HG02970 (cell line): ENCODE measurements at regions not wholly inside any gene's neighbourhood (a gene's known extent, or its start where the extent isn't known, plus 50 kb on each side); places are given as distances from the start of the nearest gene placed in this dataset.
"Not testable (repeated sequence)": the region's sequence is repeated elsewhere in the genome, so short reads cannot be mapped to it uniquely, and the experiment has no call there.

Experiments
- ATAC-seq: cut with Tn5 transposase; IDR thresholded peaks from one replicate; pipeline ENCODE4 v1.9.1; 2021; ENCODE audit warnings: mild to moderate bottlenecking, moderate library complexity, moderate number of reproducible peaks; ENCODE audit not compliant: unreplicated experiment, low FRiP score

DNA sequence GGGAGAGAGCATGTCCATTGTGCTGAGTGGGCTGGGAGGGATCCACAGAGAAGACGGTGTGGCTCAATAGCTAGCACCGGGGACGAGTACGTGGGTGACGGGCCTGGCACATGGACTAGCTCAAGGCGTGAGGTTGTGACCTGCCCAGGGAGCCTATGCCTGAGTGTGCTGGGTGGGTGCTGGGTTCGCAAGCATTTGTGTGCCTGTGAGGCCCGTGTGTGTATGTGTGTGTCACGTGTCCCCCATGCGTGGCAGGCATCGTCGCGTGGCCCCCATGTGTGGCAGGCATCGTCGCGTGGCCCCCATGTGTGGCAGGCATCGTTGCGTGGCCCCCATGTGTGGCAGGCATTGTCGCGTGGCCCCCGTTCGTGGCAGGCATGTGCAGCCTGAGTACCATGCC is 109.2 kb downstream of the TMEM121 start:
- ATAC-seq, result no peak

DNA sequence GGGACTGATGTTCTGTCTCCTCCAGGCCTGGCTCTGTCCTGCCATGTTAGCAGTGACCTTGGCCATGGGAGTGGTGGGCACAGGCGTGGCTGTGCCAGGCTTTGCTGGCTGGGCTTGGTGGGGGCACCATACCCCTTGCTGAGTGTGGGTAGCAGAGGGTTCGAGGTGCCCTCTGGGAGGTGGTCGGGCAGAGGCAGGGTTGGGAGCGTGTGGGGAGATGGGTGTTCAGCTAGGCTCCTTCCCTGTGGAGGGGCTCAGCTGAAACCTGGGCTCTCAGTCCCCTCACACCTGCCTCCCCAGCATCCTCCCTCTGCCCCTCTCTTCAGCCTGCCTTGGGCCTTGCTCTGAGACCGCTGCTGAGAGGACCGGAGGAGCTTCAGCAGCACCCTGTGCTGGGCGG is 109.6 kb downstream of the TMEM121 start:
- not testable (repeated sequence) for ATAC-seq

DNA sequence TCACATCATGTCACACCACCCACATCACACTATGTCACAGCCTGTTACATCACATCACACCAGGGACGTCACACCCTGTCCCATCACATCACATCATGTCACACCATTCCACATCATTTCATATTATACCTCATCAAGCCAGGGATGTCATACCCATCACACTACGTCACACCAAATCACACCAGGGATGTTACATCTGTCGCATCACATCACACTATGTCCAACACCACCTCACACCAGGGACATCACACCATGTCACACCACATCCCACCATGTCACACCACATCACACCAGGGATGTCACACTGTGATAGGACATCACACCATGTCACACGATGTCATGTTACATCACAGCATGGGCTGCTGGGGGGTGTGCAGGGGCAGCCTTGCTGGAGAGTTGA is 110.6 kb downstream of the TMEM121 start:
- no peak for ATAC-seq

DNA sequence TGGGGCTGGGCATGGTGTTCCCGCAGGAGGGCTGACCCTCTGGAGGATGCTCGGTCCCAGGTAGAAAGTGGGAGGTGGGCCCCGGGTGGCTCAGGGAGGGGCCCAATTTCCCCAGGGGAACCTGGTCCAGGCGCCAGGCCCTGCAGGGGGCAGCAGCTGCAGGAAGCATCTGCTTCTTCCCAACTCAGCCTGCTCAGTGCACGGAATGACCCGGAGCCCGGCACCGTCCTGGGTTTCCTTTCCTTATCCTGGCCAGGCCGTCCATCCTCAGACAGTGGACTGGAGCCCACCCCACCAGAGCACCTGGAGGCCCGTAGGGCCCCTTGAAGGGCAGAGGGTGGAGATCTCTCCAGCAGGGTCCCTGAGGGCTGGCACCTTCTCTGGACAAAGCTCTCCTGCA is 111.0 kb downstream of the TMEM121 start:
- ATAC-seq, result not testable (repeated sequence)

DNA sequence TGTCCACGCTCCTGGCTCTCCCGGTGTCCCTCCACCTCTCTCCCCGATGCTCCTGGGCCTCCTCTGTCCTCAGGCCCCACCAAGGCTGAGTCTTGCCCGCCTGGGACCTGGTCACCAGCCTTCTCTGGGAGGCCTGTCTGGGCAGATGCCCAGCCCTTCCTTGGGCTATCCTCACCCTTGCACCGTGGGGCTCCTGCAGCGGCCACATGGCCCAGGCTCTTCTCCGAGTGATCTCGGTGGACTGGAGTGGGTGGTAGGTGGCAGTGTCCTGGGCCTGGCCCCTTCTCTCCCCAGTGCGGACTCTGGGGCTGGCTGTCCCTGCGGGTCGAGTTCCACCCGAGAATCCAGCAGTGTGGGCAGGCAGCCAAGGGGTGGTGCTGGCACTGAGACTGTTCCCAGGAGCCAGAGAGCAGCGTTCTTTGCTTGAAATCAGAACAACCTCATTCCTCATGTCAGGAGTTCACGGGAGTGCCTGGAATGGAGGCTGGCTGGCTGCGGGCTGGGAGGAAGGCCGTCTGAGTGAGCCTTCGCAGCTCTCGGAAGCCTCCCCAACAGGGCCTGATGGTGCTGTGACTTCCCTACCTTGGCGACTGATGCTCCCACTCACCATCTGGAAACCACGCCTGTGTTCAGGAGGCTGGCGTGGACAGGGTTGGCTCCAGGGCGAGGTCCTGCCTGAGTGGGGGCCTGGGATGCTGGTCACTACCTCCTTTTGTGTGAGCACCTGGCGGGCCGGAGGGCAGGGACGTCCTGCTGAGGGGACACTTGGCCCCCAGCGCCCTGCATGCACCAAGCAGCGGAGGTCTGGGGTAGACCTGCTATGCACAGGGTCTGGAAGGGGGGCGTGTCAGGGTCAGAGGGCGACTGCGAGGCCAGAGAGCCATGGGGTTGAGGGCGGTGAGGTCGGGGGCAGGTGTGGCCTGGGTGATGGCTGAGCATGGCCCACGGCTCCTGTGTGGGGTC is 113.9 kb downstream of the TMEM121 start:
- ATAC-seq, result not testable (repeated sequence)

DNA sequence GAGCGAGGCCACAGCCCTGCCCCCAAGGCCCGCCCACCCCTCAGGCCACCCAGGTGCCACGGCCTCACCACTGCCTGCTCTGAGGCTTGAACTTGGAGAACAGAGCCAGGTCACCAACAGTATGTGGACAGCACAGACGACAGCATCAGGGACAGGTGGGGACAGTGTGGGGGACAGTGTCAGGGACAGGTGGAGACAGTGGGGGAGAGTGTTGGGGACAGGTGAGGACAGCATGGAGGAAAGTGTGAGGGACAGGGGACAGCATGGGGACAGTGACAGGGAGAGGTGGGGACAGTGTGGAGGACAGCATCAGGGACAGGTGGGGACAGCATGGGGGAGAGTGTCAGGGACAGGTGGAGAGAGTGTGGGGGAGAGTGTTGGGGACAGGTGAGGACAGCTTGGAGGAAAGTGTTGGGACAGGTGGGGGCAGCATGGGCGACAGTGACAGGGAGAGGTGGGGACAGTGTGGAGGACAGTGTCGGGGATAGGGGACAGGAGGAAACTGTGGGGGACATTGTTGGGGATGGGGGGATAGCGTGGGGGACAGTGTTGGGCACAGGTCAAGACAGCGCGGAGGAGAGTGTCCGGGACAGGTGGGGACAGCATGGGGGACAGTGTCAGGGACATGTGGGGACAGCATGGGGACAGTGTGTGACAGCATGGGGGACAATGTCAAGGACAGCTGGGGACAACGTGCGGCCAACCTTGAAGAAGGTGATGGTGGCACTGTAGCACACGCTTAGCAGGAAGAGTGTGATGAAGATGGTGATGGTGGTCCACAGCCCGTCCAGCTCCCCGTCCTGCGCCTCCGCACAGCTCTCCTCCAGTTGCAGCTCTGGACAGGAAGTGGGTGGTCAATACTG is 114.9 kb downstream of the TMEM121 start:
- ATAC-seq, result no peak

DNA sequence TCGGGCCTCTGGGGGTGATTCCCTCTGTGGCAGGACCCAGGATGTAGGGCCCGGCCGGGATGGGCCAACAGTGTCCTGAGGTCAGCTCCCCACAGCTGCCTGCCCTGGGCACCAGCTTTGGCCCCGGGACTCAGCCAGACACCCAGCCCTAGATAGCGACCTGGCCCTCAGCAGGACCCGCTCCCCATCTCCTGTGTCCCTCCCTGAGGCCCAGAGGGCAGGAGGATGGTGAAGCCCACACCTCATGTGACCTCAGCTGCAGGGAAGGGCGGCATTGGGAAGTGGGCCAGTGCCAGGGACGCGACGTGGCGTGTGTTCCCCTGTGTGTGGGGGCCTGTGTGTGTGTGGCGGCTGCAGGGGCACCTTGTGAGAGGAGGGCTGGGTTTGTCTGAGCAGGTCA is 115.6 kb downstream of the TMEM121 start:
- ATAC-seq, result not testable (repeated sequence)

DNA sequence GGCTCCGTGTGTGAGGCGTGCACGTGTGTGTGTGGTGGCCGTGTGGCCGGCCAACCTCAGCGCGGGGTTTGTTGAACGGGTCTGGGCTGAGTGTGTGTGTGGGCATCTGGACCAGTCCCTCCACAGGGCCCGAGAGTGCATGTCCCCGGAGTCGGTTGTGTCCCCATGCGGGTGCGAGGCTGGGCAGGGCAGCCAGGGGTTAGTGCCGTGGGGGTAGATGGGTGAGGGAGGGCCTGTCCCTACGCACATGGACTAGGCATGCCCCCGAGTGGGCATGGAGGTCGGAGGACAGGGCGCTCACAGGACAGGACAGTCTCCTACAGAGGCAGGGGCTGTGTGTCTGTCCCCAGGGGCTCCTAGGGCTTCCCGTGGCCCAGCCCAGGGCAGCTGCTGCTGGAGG is 116.1 kb downstream of the TMEM121 start:
- ATAC-seq, result not testable (repeated sequence)

DNA sequence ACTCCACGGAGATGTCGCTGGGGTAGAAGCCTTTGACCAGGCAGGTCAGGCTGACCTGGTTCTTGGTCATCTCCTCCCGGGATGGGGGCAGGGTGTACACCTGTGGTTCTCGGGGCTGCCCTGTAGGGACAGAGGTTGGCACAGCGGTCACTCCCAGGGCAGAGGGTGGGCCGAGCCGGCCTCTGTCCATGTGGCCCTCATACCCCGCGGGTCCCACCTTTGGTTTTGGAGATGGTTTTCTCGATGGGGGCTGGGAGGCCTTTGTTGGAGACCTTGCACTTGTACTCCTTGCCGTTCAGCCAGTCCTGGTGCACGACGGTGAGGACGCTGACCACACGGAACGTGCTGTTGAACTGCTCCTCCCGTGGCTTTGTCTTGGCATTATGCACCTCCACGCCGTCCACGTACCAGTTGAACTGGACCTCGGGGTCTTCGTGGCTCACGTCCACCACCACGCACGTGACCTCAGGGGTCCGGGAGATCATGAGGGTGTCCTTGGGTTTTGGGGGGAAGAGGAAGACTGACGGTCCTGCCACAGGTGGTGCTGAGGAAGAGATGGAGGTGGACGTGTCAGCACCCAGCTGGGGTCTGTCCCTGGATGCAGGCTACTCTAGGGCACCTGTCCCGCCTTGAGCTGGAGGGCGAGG is 117.1 kb downstream of the TMEM121 start:
- not testable (repeated sequence) for ATAC-seq

DNA sequence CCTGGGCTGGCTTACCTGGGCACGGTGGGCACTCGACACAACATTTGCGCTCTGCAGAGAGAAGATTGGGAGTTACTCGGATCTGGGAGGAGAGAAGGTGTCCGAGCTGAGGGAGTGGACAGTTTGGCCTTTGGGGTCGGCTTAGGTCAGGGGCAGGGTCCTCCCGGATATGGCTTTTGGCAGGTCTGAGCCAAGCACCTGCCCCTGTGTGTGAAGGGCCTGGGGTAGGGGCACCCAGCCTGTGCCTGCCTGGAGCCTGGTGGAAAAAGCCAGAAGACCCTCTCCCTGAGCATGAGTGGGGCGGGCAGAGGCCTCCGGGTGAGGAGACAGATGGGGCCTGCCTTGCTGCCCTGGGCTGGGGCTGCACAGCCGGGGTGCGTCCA is 117.7 kb downstream of the TMEM121 start:
- ATAC-seq, result not testable (repeated sequence)

DNA sequence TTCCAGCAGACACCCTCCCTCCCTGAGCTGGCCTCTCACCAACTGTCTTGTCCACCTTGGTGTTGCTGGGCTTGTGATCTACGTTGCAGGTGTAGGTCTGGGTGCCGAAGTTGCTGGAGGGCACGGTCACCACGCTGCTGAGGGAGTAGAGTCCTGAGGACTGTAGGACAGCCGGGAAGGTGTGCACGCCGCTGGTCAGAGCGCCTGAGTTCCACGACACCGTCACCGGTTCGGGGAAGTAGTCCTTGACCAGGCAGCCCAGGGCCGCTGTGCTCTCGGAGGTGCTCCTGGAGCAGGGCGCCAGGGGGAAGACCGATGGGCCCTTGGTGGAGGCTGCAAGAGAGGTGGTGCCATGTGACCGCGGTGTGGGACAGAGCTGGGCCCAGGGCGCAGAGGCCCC is 118.1 kb downstream of the TMEM121 start:
- ATAC-seq, result not testable (repeated sequence)

DNA sequence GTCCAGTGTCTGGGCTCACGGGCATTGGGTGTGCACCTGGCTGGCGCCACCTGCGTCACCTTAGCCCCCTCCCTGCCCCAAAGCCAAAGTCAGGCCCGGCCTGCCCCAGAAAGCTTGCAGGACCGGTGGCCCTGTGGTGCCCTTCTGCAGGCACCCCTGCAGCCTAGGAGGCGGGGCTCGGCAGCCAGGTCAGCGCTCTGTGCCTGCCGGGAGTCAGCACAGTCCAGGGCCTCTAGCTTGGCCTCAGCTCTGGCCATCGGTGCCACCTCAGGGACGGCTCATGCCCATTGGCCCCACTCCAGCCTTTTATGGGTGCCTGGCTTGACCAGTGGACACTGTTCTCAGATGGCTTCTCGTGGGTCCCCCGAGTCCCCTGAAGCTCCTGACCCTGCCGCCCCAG is 118.5 kb downstream of the TMEM121 start:
- ATAC-seq, result not testable (repeated sequence)

DNA sequence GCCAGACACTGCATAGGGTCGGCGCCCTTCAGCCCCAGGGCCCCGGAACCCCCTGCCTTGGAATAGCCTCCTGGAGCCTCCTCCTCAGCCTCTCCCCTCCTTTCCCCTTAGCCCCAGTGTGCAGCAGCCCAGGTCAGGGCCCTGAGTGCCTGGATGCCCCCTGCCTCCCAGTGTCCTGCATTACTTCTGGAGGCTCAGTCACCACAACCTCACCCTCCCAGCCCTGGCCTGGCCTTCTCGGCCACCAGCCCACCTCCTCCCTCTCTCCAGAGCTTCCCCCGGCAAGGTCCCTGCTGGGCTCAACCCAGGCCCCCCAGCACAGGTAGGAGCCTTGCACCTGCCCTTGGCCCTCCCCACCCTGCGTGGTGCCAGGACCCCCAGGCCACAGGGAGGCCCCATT is 119.0 kb downstream of the TMEM121 start:
- not testable (repeated sequence) for ATAC-seq

DNA sequence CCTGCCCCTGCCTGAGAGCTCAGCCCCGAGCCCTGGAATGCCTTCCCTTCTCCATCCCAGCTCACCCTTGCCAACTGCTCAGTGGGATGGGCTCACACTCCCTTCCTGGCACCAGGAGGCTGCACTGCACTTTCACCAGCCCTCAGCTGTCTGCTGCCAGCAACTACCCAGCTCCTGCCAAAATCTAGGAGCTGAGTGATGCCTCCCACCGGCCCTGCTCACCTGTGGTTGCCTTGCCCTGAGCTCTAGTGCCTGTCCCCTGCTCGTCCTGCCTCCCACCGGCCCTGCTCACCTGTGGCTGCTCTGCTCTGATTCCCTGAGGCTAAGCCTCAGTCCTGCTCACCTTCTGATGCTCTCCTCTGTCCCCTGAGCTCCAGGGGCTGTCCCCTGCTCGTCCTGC is 119.8 kb downstream of the TMEM121 start:
- ATAC-seq, result no peak

DNA sequence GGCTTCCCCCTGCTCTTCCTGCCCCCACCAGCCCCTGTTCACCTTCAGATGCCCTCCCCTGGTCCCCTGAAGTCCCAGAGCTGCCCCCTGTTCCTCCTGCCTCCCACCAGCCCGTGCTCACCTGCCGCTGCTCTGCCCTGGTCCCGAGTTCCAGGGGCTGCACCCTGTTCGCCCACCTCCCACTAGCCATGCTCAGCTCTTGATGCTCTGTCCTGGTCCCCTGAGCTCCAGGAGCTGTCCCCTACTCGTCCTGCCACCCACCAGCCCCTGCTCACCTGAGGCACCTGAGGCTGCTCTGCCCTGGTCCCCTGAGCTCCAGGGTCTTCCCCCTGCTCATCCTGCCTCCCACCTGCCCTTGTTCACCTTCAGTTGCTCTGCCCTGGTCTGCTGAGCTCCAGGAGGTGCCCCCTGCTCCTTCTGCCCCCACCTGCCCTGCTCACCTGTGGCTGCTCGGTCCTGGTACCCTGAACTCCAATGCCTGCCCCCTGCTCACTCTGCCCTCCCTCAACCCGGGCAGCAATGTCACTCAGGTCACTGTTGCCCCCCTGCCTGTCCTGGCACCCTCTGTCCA is 120.4 kb downstream of the TMEM121 start:
- ATAC-seq, result not testable (repeated sequence)

DNA sequence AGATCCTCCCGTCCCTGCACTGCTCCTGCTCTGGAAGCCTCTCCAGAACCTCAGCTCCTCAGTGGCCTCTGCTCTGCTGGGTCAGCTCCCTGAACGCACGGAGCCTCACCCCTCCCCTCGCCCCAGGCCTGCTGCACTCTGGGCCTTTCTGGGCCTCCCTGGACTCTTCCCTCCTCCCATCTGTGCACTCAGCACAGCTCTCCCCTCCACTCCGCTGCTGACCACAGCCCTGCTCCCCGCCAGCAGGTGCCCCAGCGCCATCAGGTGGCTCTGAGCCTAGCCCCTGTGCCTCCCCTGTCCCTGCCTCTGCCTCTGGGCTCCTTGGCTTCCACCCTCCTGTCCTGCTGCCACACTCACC is 121.0 kb downstream of the TMEM121 start:
- not testable (repeated sequence) for ATAC-seq

DNA sequence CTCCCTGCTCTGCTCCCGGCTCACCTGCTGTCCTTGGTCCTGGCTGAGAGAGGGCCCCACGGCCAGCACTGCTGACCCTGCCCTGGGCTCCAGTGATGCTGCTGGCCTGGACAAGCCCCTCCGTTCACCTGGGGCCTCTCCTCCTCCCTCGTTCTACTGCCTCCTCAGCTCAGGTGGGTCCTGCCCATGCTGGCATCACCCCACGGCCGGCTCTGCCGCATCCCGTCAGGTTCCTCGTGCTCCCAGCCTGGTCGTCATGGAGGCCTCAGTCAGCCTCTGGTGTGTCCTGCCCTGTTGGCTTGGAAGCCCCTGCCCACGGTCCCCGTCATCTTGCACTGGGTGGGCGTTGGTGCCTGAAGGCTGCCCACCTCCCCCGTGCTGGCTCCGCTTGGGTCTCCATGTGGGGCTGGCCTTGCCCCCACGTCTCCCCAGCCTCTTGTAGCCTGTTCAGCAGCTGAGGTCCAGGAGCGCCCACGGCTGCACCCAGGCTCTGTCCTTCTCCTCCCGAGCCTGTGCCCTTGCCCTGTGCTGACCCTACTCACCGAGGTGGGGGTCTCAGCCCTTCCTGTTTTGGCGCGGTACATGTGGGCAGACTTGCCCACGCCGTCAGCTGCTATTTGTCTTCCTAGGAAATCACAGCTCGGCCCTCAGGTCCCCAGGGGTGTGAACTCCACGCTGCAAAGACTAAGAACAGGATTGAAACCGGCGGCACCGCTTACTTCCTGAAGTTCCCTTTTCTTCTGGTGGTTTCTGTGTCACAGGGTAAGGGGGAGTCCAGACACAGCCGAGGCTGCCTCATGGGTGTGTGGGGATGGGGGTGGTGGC is 121.6 kb downstream of the TMEM121 start:
- ATAC-seq, result no peak

DNA sequence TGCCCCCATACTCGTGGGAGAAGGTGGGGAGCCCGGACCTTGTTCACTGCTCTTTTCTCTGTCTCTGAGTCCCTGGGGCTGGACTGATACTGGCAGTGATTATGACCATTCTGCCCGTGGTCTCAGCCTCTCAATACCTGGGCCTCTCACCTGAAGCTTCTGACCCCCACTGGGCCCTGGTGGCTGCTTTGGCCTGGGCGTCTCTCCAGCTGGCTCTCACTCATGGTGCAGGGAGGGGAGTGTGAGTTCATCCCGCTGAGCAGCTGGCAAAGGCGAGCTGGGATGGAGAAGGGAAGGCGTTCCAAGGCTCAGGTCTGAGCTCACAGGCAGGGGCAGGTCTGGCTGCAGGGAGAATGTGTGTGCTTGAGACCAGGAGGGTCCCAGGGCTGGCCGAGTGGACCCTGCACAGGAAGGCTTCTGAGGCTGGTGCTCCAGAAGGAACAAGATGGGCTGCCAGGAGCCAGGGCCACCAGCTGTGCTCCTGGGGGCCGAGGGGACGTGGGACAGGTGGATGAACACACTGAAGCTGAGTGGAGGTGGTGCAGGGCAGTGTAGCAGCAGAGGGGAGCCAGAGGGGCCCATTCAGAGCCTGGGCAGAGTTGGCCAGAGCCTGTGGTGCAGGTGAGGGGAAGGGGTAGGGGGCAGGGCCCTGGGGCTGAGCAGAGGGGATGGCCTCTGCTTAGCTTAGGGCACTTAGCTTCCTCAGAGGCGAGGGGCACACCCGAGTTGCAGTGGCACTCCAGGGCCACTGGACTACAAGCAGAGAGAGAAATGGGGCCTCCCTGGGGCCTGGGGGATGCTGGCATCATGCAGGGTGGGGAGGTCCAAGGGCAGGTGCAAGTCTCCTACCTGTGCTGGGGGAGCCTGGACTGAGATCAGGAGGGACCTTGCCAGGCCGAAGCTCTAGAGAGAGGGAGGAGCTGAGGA is 122.5 kb downstream of the TMEM121 start:
- not testable (repeated sequence) for ATAC-seq

DNA sequence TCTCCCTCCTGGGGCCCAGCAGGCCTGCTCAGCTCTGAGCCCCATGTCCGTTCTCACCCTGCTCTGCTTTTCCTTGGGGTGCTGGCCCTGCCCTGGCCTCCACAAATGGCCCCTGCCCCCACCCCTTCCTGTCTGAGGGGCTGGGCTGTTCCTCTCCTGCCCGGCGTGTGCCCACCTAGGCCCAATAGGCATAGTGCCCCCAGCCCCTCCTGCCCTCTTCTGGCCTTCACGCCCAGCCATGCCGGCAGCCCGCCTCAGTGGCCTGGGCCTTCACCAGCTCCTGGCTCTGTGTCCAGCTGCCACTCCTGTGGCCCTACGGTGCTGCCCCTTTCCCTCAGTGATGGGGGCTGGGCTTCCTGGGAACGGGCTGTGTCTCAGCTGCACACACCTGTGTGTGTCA is 125.9 kb downstream of the TMEM121 start:
- not testable (repeated sequence) for ATAC-seq
